HG03565 (cell line): ENCODE measurements at regions not wholly inside any gene's neighbourhood (a gene's known extent, or its start where the extent isn't known, plus 50 kb on each side); places are given as distances from the start of the nearest gene placed in this dataset.
"Not testable (repeated sequence)": the region's sequence is repeated elsewhere in the genome, so short reads cannot be mapped to it uniquely, and the experiment has no call there.

Experiments used
- ATAC-seq: cut with Tn5 transposase; IDR thresholded peaks from one replicate; pipeline ENCODE4 v1.9.1; 2021; ENCODE audit warnings: mild to moderate bottlenecking, moderate library complexity; ENCODE audit not compliant: unreplicated experiment

- ATAC-seq, result no peak
Observed at GRCh38 chr17:34045990-34046389, 209.1 kb upstream of the CCL2 start.

DNA sequence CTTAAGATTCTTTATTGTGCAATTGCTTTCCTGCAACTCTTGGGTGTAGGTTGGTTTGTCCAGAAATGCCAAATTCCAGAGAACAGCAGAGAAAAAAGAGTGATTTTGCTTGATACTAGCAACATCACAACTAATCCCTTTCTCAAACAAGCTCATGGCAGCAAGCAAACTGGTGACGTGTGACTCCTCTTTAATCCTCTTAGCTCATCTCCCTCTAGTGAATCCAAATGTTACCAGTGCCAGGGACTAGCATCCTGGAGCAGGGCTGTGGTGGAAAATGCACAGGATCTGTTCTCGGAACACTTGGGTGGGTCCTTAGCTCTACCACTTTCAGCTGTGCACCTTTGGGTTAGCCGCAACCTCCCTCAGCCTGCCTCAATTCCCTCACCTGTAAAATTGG lies 204.0 kb upstream of the CCL2 start:
- ATAC-seq, result no peak

- no peak for ATAC-seq
Observed at GRCh38 chr17:34054495-34054894, 200.6 kb upstream of the CCL2 start.

- no peak for ATAC-seq
Observed at GRCh38 chr17:34055606-34056005, 199.5 kb upstream of the CCL2 start.

GRCh38 chr17:34059423-34060220 lies 195.5 kb upstream of the CCL2 start:
- ATAC-seq, result no peak

DNA sequence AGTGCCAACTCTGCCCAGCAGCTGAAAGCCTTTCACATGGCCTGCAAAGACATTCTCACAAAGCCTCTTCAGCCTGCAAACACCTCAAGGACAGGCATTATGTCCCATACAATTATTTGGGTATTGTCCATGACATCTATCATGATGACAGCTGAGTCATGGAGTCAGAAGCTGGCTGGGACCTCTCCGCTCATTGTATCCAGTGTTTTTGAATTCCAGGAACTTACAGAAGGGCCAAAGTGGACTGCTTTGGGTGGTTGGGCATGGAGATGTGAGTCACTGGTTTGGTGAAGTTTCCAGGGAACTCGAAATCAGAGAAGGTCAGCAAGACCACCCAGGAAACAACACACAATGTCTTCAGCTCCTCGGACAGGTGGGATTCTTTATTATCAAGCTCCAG lies 188.6 kb upstream of the CCL2 start:
- ATAC-seq, result no peak

DNA sequence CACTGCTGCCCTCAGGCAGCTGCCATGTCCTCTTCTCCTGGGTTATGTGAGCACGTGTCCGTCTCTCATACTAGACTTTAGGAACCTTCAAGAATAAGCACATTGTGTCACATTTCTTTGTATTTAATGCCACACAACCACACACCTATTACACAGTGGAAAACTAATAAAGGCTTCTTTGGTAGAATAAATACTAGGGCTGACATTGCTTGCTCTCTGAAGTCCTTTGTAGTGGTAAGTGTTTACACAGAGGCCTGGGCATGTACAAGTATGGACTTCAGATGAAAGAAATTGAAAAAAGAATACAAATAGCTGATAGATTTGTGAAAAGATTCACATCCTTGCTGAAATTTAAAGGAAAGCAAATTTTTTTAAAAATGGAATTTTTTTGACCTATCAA lies 188.1 kb upstream of the CCL2 start:
- no peak for ATAC-seq

GRCh38 chr17:34068571-34068970 lies 186.5 kb upstream of the CCL2 start:
- no peak for ATAC-seq

- no peak for ATAC-seq
Observed at GRCh38 chr17:34070712-34071111, 184.4 kb upstream of the CCL2 start.

DNA sequence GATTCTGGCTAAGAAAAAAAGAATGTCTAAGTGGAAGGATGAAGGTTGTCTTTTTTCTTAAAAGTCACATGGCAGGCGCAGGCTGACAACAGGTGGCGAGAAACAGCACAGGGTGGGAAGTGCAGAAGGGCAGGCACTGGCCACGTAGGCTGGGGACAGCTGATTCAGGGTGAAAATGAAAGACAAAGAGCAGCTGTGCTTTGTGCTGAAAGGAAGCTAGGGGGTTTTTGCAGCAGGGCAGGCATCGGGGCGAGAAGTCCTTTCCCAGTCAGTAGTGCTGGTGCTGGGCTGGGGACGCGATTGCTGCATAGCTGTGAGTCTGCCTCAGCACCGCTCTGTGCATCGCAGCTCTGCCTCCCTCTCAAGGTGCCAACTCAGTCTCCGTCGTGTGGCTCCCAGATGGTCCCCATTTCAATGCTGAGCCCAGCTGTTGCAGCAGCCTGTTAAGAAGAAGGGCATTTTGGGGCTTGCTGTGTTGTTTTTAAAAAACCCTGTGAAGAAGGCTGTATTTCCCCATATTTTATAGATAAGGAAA lies 183.1 kb upstream of the CCL2 start:
- no peak for ATAC-seq

DNA sequence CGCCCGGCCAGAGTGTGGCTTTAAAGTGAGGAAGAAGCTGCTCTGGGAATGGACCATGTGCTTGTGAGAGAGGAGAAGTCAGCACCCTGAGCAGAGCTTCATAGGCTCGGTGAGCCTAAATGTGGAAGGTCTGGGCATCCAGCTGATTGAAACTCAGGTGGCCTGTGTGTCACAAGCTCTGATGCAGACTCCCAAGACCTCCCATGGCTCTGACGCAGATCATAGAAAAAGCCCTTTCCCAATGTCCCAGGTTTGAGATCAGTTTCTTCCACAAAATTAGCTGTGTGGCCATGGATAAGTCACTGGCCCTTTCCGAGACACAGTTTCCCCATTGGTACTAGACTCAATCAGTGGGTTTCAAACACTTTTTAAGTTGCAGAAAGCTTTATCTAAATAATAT lies 180.0 kb upstream of the CCL2 start:
- no peak for ATAC-seq

GRCh38 chr17:34076743-34077631 lies 178.1 kb upstream of the CCL2 start:
- no peak for ATAC-seq

DNA sequence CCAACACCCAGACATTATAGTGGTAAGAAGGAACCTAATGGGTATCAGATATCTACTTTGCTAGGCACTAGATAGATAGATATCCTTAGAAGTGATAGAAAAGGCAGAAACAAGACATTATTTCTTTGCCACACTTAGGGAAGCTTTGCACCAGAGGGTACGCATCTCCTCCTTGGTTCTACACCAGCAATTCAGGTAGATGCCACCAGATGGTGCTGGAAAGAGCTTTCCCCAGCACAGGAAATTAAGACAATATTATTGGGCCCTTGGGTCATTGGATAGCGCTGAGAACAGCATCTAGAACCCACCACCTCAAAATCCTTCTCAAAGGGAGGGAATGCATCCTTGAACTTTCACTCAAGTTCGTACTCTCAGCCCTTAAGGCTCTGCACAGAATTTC lies 173.8 kb upstream of the CCL2 start:
- ATAC-seq, result no peak

DNA sequence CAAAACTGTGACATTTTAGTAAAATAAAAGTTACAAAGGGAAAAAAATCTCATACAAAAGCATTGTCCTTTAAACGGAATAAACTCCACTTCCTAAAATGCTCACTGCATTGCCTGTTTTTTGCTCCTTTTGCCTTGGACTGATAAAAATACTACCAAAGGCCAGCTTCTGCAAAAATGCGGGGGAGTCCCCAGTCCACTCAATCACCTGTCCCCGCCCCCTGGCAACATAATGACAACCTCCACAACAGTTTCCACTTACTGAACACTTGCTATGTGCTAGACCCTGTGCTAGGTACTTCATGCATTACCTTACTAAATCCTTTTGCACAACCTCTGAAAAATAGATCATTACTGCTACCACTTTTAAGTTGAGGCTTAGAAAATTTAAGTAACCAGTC lies 172.7 kb upstream of the CCL2 start:
- no peak for ATAC-seq

DNA sequence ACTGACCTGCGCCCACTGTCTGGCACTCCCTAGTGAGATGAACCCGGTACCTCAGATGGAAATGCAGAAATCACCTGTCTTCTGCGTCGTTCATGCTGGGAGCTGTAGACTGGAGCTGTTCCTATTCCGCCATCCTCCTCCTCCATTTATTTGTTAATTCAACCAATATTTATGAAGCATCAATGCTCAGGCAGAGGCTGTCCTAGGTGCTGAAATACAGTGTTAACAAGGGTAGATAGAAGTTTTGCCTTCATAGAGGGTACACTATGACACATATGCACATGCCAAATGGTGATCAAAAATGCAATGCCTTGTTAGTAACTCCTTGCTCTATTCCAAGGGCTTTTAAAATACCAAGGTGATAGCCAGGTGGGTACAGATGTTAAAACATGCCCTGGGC lies 166.0 kb upstream of the CCL2 start:
- not testable (repeated sequence) for ATAC-seq

- ATAC-seq, result no peak
Observed at GRCh38 chr17:34090593-34090992, 164.5 kb upstream of the CCL2 start.

DNA sequence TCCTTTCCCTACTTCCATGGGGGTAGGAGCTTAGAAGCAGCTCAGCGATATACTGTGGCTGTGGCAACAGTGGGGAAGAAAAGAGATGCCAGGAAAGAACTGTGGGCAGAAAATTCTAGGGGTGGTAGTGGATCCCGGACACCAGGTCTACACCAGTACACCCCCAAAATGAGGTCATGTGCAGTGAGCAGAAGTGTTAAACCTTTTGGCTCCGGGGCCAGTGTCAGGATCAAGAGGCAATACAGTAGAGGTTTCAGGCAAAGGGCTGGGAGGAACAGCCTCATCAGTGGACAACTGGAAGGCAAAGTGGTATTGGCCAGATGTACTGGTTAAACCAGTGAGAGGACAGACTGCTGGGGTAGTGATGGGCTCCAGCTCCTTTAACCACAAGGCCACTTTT lies 163.1 kb upstream of the CCL2 start:
- no peak for ATAC-seq

DNA sequence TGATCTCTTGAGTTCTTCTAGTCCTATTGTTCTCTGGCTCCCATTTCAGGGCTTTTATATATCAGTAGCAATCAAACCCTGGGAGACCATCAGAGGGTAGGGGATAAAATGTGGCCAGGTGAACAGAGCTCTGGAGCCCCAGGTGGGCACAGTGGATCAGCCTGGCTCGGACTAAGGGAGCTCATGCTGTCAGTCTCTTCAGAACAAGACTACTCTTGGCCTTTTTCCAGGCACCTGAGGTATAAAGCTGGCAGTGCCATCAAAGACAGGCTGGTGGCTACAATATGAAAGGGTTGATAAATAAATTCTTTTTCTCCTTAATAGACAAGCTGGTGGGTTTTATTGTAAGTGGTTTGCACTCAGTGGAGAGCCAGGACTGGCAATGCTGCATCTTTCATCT lies 160.0 kb upstream of the CCL2 start:
- no peak for ATAC-seq

DNA sequence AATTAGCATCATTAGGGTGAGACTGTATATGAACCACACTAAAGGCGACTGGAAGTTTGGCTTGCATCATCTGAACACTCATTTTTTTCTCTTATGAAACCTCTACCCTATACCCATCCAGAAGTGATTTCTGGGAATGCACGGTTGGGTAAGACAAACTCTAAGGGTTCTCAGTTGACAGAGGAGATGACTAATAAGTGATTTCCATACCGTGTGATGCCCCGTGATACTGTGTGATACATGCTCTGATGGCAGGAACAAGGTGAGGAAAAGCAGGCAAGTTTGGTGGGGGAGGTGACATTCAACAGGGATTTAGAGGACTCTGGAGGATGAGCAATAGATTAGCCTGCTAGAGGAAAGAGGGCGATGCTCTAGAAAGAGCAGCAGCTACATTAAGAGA lies 156.4 kb upstream of the CCL2 start:
- ATAC-seq, result no peak

DNA sequence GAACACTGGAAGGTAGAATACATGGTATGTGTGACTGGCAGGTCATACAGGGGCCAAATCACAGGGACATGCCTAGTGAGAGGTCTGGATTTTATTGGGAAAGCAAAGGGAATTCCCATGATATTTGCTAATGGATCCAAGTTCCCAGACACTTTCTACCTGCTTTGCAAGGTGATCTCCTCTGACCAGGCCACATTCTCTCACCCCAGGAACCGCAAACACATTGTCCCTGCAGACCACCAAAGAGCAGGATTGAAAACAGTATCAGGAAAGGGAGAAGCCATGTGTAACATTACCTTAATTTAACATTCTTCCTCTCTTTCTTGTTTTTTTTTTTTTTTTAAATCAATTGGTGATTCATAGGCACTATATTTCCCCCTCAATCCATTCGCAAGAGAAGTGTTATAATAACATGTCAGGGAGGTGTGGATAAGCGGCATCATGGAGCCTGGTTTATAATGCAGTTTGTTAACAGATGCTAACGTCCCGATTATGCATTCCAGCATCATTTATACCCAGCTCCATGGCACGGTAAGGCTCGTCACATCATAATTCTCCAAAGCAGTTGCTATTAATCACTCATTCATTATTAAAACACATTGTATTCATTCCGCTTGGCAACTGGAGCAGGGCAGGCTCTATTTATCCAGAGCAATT lies 155.1 kb upstream of the CCL2 start:
- no peak for ATAC-seq

DNA sequence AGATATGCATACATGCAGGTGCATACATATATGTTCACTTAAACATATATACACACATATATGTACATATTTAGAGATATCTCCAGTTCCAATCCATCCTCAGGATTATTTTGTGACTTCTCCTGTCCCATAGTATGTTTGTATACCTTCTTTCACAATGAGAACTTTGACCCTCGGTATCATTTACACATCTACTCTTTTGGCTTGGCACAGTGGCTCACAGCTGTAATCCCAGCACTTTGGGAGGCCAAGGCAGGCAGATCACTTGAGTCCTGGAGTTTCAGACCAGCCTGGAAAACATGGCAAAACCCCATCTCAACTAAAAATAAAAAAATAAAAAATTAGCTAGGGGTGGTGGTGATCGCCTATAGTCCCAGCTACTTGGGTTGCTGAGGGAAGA lies 148.1 kb upstream of the CCL2 start:
- ATAC-seq, result no peak
